H1 (cell line): ENCODE measurements at regions not wholly inside any gene's neighbourhood (a gene's known extent, or its start where the extent isn't known, plus 50 kb on each side); places are given as distances from the start of the nearest gene placed in this dataset.

Experiments used
- ASH2L ChIP-seq: fragments of 200-600, 300-600 bp; sonication (generic); IDR thresholded peaks from one replicate; pipeline ENCODE4 v1.7.1; 2017; ENCODE audit warnings: low read length
- CTCF ChIP-seq, 3 experiments: IDR thresholded peaks; 1 replicate in 2 of 3; 2 replicates in 1 of 3; pipeline versions ENCODE4 v1.5.1 to v1.6.1; 2011; ENCODE audit warnings: low read length in 3 of 3, mild to moderate bottlenecking in 3 of 3, inconsistent platforms in 2 of 3, low read depth in 1 of 3, moderate library complexity in 1 of 3; ENCODE audit not compliant: insufficient read depth in 1 of 3; ENCODE audit errors: control extremely low read depth in 1 of 3
- EP300 ChIP-seq, 2 experiments: IDR thresholded peaks; 1 replicate in 1 of 2; 2 replicates in 1 of 2; pipeline ENCODE4 v1.6.1; 2011 to 2012; ENCODE audit warnings: low read depth in 2 of 2, low read length in 2 of 2, mild to moderate bottlenecking in 2 of 2, borderline replicate concordance in 1 of 2, inconsistent platforms in 1 of 2, moderate library complexity in 1 of 2
- RNF2 ChIP-seq: fragments of 200-900, 300-1000 bp; sonication (generic); IDR thresholded peaks from 2 replicates; pipeline ENCODE4 v1.7.1; 2016; ENCODE audit warnings: borderline replicate concordance, low read depth, mild to moderate bottlenecking, antibody characterized with exemption, low read length; ENCODE audit not compliant: poor library complexity, severe bottlenecking; ENCODE audit errors: missing control alignments
- TF ChIP-seq, protein P1 (sequence below): IDR thresholded peaks from 2 replicates; pipeline ENCODE4 v1.6.1; 2011; ENCODE audit warnings: low read depth, mild to moderate bottlenecking, low read length; ENCODE audit not compliant: insufficient read depth

DNA sequence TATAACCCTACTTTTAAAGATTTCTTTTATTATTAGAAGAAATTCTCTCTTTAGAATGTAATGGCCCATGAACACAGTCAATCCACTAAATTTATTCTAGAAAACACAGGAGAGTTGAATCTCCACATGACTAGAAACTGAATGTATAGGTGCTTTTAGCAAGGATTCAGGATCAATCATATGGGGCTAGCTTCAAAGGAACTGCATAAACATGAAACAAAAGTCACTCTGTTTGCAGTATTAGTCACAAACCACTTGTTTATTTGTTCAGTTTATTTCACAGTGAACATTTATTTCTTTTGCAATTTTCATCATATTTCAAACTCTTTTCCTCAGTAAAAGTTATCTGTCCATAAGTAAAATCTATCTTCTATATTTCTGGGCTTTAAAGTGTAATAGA is 1604.6 kb downstream of the PCDH18 start:
- TF ChIP-seq RNF2 (no peak), CTCF (IDR thresholded peaks at IDR 0.05; ENCODE audit: control extremely low read depth in 1 of 3, insufficient read depth in 1 of 3, low read depth in 1 of 3, low read length in 3 of 3) (no peak), ASH2L (no peak), EP300 (IDR thresholded peaks at IDR 0.05; ENCODE audit: borderline replicate concordance in 1 of 2, low read depth in 2 of 2, low read length in 2 of 2) (no peak)
- TF ChIP-seq, protein P1, sequence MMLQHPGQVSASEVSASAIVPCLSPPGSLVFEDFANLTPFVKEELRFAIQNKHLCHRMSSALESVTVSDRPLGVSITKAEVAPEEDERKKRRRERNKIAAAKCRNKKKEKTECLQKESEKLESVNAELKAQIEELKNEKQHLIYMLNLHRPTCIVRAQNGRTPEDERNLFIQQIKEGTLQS = no peak
